ENCODE measurements at regions not wholly inside any gene's neighbourhood (a gene's known extent, or its start where the extent isn't known, plus 50 kb on each side); places are given as distances from the start of the nearest gene placed in this dataset.
"Not testable (repeated sequence)": the region's sequence is repeated elsewhere in the genome, so short reads cannot be mapped to it uniquely, and the experiment has no call there.

- no peak for DNase-seq (ENCODE audit: low spot score)
Measured at GRCh38 chr4:117691572-117692351, 342.5 kb upstream of the NDST3 start.

- DNase-seq (ENCODE audit: low spot score): no peak
Measured at GRCh38 chr4:117692538-117692937, 341.7 kb upstream of the NDST3 start.

GRCh38 chr4:117699595-117699994 lies 334.7 kb upstream of the NDST3 start:
- DNase-seq (ENCODE audit: low spot score): no peak

- DNase-seq (ENCODE audit: low spot score): no peak
Measured at GRCh38 chr4:117700111-117700892, 334.0 kb upstream of the NDST3 start.

- no peak for DNase-seq (ENCODE audit: low spot score)
Measured at GRCh38 chr4:117702353-117702752, 331.9 kb upstream of the NDST3 start.

GRCh38 chr4:117704721-117705120 lies 329.6 kb upstream of the NDST3 start:
- no peak for DNase-seq (ENCODE audit: low spot score)

GRCh38 chr4:117740736-117741135 lies 293.6 kb upstream of the NDST3 start:
- no peak for DNase-seq (ENCODE audit: low spot score)

GRCh38 chr4:117745379-117745778 lies 288.9 kb upstream of the NDST3 start:
- not testable (repeated sequence) for DNase-seq (ENCODE audit: low spot score)

GRCh38 chr4:117755438-117755837 lies 278.8 kb upstream of the NDST3 start:
- DNase-seq (ENCODE audit: low spot score): no peak

- no peak for DNase-seq (ENCODE audit: low spot score)
Measured at GRCh38 chr4:117768610-117769009, 265.7 kb upstream of the NDST3 start.

- DNase-seq (ENCODE audit: low spot score): no peak
Measured at GRCh38 chr4:117770269-117771102, 263.8 kb upstream of the NDST3 start.

GRCh38 chr4:117771647-117772337 lies 262.5 kb upstream of the NDST3 start:
- no peak for DNase-seq (ENCODE audit: low spot score)

GRCh38 chr4:117773064-117773936 lies 261.0 kb upstream of the NDST3 start:
- DNase-seq (ENCODE audit: low spot score): no peak

- DNase-seq (ENCODE audit: low spot score): no peak
Measured at GRCh38 chr4:117777721-117778120, 256.6 kb upstream of the NDST3 start.

- DNase-seq (ENCODE audit: low spot score): no peak
Measured at GRCh38 chr4:117783716-117784115, 250.6 kb upstream of the NDST3 start.

- no peak for DNase-seq (ENCODE audit: low spot score)
Measured at GRCh38 chr4:117784266-117784665, 250.0 kb upstream of the NDST3 start.

GRCh38 chr4:117786566-117786965 lies 247.7 kb upstream of the NDST3 start:
- no peak for DNase-seq (ENCODE audit: low spot score)

- DNase-seq (ENCODE audit: low spot score): no peak
Measured at GRCh38 chr4:117793845-117794480, 240.3 kb upstream of the NDST3 start.

- no peak for DNase-seq (ENCODE audit: low spot score)
Measured at GRCh38 chr4:117796677-117797076, 237.6 kb upstream of the NDST3 start.

- DNase-seq (ENCODE audit: low spot score): no peak
Measured at GRCh38 chr4:117800636-117801035, 233.7 kb upstream of the NDST3 start.

Data from putamen (tissue), 1 donor.